Neuron (in vitro differentiated cells): ENCODE measurements at regions not wholly inside any gene's neighbourhood (a gene's known extent, or its start where the extent isn't known, plus 50 kb on each side); places are given as distances from the start of the nearest gene placed in this dataset.
A peak's percentile ranks its signal among the peaks of the same experiment; 100 is the strongest.

ENCODE experiments used
- H2AFZ ChIP-seq: one replicate; pipeline ENCODE4 v1.6.1; 2013; ENCODE audit warnings: low read depth, mild to moderate bottlenecking, inconsistent platforms, low read length, moderate library complexity
- H3K27me3 ChIP-seq: one replicate; pipeline ENCODE4 v1.6.1; 2013; ENCODE audit warnings: low read length; ENCODE audit not compliant: insufficient read depth
- H3K36me3 ChIP-seq: one replicate; pipeline ENCODE4 v1.6.1; 2013; ENCODE audit warnings: low read length; ENCODE audit not compliant: insufficient read depth
- H3K4me1 ChIP-seq: one replicate; pipeline ENCODE4 v1.6.1; 2013; ENCODE audit warnings: low read length; ENCODE audit not compliant: insufficient read depth
- H3K4me3 ChIP-seq: 2 replicates; pipeline ENCODE4 v1.5.1; 2013; ENCODE audit warnings: mild to moderate bottlenecking, low read length, moderate library complexity
- H3K9me3 ChIP-seq: one replicate; pipeline ENCODE4 v1.6.1; 2013; ENCODE audit warnings: low read length

GRCh38 chr5:174305241-174305681 is 259.8 kb downstream of the NSG2 start:
- H3K27me3 ChIP-seq = no peaks in the 10 kb centered on the region
- no peaks in the 10 kb centered on the region for H3K9me3 ChIP-seq
- H3K4me1 ChIP-seq = no peaks in the 10 kb centered on the region
- no peaks in the 10 kb centered on the region for H3K36me3 ChIP-seq
- no peak overlapping the region for H2AFZ ChIP-seq
- H3K4me3 ChIP-seq = no peak overlapping the region

GRCh38 chr5:174306345-174307030 is 261.0 kb downstream of the NSG2 start:
- no peaks in the 10 kb centered on the region for H3K4me1 ChIP-seq
- H3K27me3 ChIP-seq = no peaks in the 10 kb centered on the region
- H2AFZ ChIP-seq = no peak overlapping the region
- H3K36me3 ChIP-seq = no peaks in the 10 kb centered on the region
- no peaks in the 10 kb centered on the region for H3K9me3 ChIP-seq
- no peak overlapping the region for H3K4me3 ChIP-seq

- H2AFZ ChIP-seq = no peak overlapping the region
- H3K4me3 ChIP-seq = no peak overlapping the region
- H3K36me3 ChIP-seq = no peaks in the 10 kb centered on the region
- no peaks in the 10 kb centered on the region for H3K9me3 ChIP-seq
- H3K27me3 ChIP-seq = no peaks in the 10 kb centered on the region
- no peaks in the 10 kb centered on the region for H3K4me1 ChIP-seq
These were observed 261.5 kb downstream of the NSG2 start for GRCh38 chr5:174307031-174307408.

DNA sequence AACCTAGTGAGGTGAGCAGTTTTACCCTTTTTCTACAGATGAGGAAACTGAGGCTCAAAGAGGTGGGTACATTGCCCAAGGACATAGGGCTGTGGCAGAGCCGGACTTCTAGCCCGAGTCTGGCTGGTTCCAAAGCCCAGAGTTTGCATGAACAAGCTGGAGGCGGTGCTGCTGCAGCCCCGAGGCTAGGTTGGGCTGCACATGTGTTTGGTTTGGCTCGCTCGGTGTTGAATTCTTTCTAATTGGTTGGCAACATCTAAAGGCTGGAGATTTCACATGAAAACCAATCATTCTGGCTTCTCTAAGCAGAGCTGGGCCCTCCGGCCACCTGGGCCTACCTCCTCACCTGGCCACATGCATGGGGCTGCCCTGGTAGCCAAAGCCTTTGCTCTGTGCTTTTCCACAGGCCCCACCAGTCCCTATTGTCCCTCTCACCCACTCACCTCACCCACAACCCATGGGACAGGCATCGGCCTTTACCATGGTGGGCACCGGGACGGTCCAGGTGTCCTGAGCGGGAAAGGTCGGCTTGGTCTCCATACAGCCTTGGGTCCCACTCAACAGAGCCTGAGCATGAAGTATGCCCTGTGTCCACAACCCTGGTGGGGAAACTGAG is 262.3 kb downstream of the NSG2 start:
- H3K4me1 ChIP-seq = no peaks in the 10 kb centered on the region
- H2AFZ ChIP-seq = no peak overlapping the region
- no peaks in the 10 kb centered on the region for H3K9me3 ChIP-seq
- no peaks in the 10 kb centered on the region for H3K36me3 ChIP-seq
- no peaks in the 10 kb centered on the region for H3K27me3 ChIP-seq
- no peak overlapping the region for H3K4me3 ChIP-seq

DNA sequence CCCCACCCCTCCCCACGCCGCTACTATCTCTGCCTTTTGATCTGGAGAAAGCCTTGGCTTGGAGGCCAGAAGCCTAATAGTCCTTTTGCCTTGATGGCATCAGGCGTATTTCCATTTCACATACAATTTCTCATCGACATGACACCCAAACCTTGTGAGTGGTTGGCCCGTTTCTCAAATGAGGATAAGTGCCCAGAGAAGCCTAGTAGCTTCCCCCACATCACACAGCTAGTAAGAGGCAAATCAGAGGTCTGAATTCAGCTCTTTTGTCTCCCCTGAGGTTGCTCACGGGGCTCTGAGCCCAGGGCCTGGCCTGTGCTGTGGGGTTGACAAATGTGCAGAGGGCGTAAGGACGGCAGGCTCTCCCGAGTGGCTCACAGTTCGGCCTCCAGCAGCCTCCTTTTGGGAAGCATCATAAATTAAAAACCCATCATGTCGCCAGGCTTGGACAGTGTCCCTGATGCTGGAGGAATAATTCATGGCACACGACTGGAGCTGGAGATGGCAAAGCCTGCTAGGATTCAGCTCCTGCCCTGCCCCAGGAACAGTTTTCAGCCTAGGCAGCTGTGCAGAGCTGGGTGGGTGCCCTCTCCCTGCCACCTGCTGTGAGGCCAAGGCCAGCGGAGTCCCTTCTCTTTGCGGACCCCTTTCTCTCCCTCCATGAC is 263.8 kb downstream of the NSG2 start:
- no peaks in the 10 kb centered on the region for H3K4me1 ChIP-seq
- H3K27me3 ChIP-seq = peaks cover 2% of the 10 kb centered on the region
- no peaks in the 10 kb centered on the region for H3K9me3 ChIP-seq
- H2AFZ ChIP-seq = no peak overlapping the region
- no peak overlapping the region for H3K4me3 ChIP-seq
- H3K36me3 ChIP-seq = no peaks in the 10 kb centered on the region

- no peak overlapping the region for H3K4me3 ChIP-seq
- H3K27me3 ChIP-seq = peaks cover 2% of the 10 kb centered on the region
- H3K36me3 ChIP-seq = no peaks in the 10 kb centered on the region
- H2AFZ ChIP-seq = no peak overlapping the region
- no peaks in the 10 kb centered on the region for H3K9me3 ChIP-seq
- H3K4me1 ChIP-seq = no peaks in the 10 kb centered on the region
These were observed 264.7 kb downstream of the NSG2 start for GRCh38 chr5:174310243-174310642.

DNA sequence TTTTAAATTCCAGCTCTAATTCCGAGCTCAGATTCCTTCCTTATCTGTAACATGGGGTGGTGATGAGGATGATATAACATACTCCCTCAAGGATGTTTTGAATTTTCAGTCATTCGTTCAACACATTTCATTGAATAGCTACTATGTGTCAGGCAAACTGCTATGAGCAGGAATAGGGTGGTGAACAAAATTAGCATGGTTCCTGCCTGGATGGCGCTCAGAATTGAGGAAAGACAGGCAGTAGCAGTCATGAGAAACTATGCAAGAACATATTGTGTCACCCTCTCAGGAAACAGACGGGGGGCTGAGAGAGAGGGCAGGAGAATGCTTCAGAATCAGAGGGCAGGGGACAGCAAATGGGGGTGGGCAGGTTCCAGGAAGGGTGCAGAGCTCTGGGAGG is 265.2 kb downstream of the NSG2 start:
- no peaks in the 10 kb centered on the region for H3K36me3 ChIP-seq
- H3K9me3 ChIP-seq = no peaks in the 10 kb centered on the region
- H2AFZ ChIP-seq = no peak overlapping the region
- H3K27me3 ChIP-seq = peaks cover 2% of the 10 kb centered on the region
- H3K4me3 ChIP-seq = no peak overlapping the region
- no peaks in the 10 kb centered on the region for H3K4me1 ChIP-seq

GRCh38 chr5:174311121-174311520 is 265.6 kb downstream of the NSG2 start:
- Histone ChIP-seq H3K9me3 (no peaks in the 10 kb centered on the region), H3K27me3 (peaks cover 2% of the 10 kb centered on the region), H3K4me3 (no peak overlapping the region), H2AFZ (no peak overlapping the region), H3K4me1 (no peaks in the 10 kb centered on the region), H3K36me3 (no peaks in the 10 kb centered on the region)

DNA sequence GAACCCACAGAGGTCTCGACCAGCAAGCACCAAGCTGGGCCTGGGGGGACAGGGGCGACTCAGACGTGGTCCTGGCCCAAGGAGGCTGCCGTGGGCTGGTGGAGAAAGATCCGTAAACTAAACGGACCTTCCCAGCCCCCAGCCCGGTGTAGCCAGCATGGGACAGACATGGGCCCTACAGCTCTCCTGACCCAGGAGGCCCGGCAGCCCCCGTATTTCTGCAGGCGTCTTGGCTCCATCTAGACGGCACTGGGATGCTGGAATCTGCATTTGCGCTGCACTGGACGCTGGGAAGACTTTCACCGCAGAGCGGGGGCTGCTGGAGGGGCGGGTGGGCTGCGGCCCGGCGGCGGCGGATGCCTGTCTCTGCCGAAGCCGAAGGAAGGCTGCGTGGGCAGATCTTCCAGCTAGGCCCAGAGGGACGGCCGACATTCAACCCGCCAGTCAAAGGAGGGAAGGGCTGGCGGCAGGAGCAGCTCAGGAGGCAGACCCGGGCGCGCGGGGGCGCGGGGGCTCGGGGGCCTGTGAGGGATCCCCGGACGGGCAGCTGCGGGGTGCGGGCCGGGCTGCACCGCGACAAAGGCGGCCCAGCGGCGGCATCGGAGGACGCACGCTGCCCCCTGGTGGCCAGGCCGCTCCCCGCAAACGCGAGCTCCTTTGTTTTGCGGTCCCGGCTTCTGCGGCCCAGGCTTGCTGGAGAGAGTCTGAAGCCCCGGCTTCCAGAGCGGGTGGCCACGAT is 266.2 kb downstream of the NSG2 start:
- H3K4me1 ChIP-seq = no peaks in the 10 kb centered on the region

DNA sequence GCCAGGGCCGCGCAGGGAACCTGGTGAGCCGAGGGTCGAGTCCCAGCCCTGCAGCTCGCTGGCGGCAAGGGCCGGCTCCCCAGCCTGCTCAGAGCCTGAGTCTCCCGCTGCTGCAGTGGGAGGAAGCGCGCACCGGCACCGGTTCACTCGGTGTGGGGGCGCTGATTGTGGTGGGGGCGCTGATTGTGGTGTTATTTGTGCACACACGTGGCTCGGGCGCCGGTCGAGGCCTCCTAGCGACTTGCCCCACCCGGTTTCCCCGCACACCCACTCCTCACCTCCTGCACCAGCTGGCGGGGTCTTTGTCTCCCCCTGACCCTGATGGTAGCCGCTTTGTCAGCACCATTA is 266.7 kb downstream of the NSG2 start:
- Histone ChIP-seq H3K27me3 (peaks cover 2% of the 10 kb centered on the region), H3K9me3 (no peaks in the 10 kb centered on the region), H3K4me3 (peak overlapping the region; percentile 40), H3K36me3 (no peaks in the 10 kb centered on the region), H3K4me1 (no peaks in the 10 kb centered on the region), H2AFZ (peak overlapping the region; percentile 95)

More for the DNA sequence above, 266.2 kb downstream of the NSG2 start:
- peaks cover 2% of the 10 kb centered on the region for H3K27me3 ChIP-seq
- H3K4me3 ChIP-seq = peak overlapping the region; percentile 40
- H3K9me3 ChIP-seq = no peaks in the 10 kb centered on the region
- peak overlapping the region; percentile 95 for H2AFZ ChIP-seq
- no peaks in the 10 kb centered on the region for H3K36me3 ChIP-seq

DNA sequence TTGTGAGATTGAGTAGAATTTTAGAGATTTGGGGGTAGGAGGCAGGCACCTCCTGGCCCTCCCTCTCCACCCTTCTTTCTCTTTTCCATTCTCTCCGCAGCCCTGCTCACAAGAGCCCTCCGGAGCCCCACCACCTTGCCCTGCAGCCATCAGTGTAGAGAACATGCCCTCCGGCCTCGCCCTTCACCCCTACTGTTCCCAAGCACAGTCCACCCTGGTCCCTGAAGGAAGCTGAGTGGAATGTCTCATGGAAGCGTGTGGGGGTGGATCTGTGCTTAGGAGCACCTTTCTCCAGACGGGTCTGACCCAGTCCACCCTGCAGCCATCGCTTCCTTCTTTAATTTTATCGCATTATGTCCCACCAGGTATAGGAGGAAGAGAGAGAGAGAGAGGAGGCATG is 267.1 kb downstream of the NSG2 start:
- no peak overlapping the region for H3K4me3 ChIP-seq
- peaks cover 2% of the 10 kb centered on the region for H3K27me3 ChIP-seq
- no peaks in the 10 kb centered on the region for H3K9me3 ChIP-seq
- no peaks in the 10 kb centered on the region for H3K36me3 ChIP-seq
- H2AFZ ChIP-seq = no peak overlapping the region
- no peaks in the 10 kb centered on the region for H3K4me1 ChIP-seq

GRCh38 chr5:174313615-174314014 is 268.1 kb downstream of the NSG2 start:
- no peak overlapping the region for H3K4me3 ChIP-seq

DNA sequence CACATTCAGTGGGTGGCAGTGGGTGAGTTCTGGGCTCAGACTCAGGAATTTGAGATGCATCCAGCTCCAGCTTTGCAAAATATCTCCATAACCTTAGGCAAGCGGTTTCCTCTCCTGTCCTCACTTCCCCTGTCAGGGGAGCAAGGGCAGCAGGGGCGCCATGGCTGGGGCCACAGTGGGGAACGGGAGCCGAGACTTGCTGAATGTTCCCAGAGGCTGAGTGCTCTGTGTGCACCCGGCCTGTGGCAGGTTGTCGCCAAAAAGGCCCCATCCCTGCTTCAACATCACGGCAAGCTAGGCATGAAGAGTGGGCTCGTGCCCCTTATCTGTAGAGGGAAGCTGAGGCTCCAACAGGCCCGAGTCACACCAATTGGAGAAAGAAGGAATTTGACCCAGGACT is 268.8 kb downstream of the NSG2 start:
- Histone ChIP-seq H2AFZ (no peak overlapping the region), H3K9me3 (no peaks in the 10 kb centered on the region), H3K36me3 (no peaks in the 10 kb centered on the region), H3K4me1 (no peaks in the 10 kb centered on the region), H3K4me3 (no peak overlapping the region), H3K27me3 (peaks cover 2% of the 10 kb centered on the region)

More at GRCh38 chr5:174313615-174314014, 268.1 kb downstream of the NSG2 start:
- H2AFZ ChIP-seq = no peak overlapping the region
- no peaks in the 10 kb centered on the region for H3K4me1 ChIP-seq
- no peaks in the 10 kb centered on the region for H3K9me3 ChIP-seq
- H3K27me3 ChIP-seq = peaks cover 2% of the 10 kb centered on the region
- H3K36me3 ChIP-seq = no peaks in the 10 kb centered on the region
